ENCODE measurements at regions not wholly inside any gene's neighbourhood (a gene's known extent, or its start where the extent isn't known, plus 50 kb on each side); places are given as distances from the start of the nearest gene placed in this dataset.

GRCh38 chr13:68987585-68987984, 1120.0 kb upstream of the ATXN8OS start:
- no peak for ATAC-seq
- ChIA-PET POLR2A (no interaction called here), CTCF (ENCODE audit: low intra/inter-chr PET ratio) (no interaction called here)
- Histone ChIP-seq H3K4me2 (ENCODE audit: insufficient read depth, low read length) (no peak overlapping the region), H3K27ac (ENCODE audit: extremely low read depth, low read depth, low read length) (no peak overlapping the region), H3K9me1 (ENCODE audit: control insufficient read depth, insufficient read depth, low read length) (no peaks in the 10 kb centered on the region), H3K79me2 (ENCODE audit: control insufficient read depth, insufficient read depth, low read length) (no peaks in the 10 kb centered on the region), H3K9ac (ENCODE audit: insufficient read depth in 1 of 2, low read depth in 2 of 2, low read length in 2 of 2) (no peak overlapping the region), H3K9me3 (replicated peaks; ENCODE audit: control insufficient read depth, insufficient read depth, low read depth, low read length) (no peaks in the 10 kb centered on the region), H3K4me3 (no peak overlapping the region), H3K36me3 (ENCODE audit: control insufficient read depth, insufficient read depth, low read length) (no peaks in the 10 kb centered on the region), H2AFZ (ENCODE audit: low read depth, low read length) (no peak overlapping the region), H3K4me1 (replicated peaks in 1 of 2; ENCODE audit: control insufficient read depth in 2 of 2, insufficient read depth in 2 of 2, low read length in 2 of 2) (peaks cover 0 to 5% of the 10 kb centered on the region in 2 experiments; a peak in 1 of 5 replicates), H4K20me1 (replicated peaks; ENCODE audit: control insufficient read depth, insufficient read depth, low read length) (no peaks in the 10 kb centered on the region), H3K27me3 (ENCODE audit: control insufficient read depth in 2 of 2, insufficient read depth in 2 of 2, low read length in 2 of 2) (no peaks in the 10 kb centered on the region)
- FAIRE-seq = no peak
- WGBS (ENCODE audit: insufficient coverage, low coverage, missing lambda C conversion rate) = 32% methylated on average over 9 of the region's 13 CpGs
- TF ChIP-seq E2F4 (CRISPR knock-in tag; IDR thresholded peaks at IDR 0.05; ENCODE audit: low read depth) = no peak
- TF ChIP-seq JUND (IDR thresholded peaks at IDR 0.05; ENCODE audit: borderline replicate concordance, low read depth, low read length) = no peak
- TF ChIP-seq JUND (tag; IDR thresholded peaks at IDR 0.05; ENCODE audit: borderline replicate concordance, low read depth, low read length) = no peak
- TF ChIP-seq CXXC5 (CRISPR knock-in tag; IDR thresholded peaks at IDR 0.05) = no peak
- TF ChIP-seq SMAD2 (IDR thresholded peaks at IDR 0.05; ENCODE audit: low read depth, low read length) = no peak
- no peak for TF ChIP-seq CBFA2T3 (IDR thresholded peaks at IDR 0.05)
- TF ChIP-seq NFE2L1 (tag; IDR thresholded peaks at IDR 0.05; ENCODE audit: borderline replicate concordance, low read depth) = no peak
- no peak for TF ChIP-seq PHB (CRISPR knock-in tag; IDR thresholded peaks at IDR 0.05)
- TF ChIP-seq, protein P1, sequence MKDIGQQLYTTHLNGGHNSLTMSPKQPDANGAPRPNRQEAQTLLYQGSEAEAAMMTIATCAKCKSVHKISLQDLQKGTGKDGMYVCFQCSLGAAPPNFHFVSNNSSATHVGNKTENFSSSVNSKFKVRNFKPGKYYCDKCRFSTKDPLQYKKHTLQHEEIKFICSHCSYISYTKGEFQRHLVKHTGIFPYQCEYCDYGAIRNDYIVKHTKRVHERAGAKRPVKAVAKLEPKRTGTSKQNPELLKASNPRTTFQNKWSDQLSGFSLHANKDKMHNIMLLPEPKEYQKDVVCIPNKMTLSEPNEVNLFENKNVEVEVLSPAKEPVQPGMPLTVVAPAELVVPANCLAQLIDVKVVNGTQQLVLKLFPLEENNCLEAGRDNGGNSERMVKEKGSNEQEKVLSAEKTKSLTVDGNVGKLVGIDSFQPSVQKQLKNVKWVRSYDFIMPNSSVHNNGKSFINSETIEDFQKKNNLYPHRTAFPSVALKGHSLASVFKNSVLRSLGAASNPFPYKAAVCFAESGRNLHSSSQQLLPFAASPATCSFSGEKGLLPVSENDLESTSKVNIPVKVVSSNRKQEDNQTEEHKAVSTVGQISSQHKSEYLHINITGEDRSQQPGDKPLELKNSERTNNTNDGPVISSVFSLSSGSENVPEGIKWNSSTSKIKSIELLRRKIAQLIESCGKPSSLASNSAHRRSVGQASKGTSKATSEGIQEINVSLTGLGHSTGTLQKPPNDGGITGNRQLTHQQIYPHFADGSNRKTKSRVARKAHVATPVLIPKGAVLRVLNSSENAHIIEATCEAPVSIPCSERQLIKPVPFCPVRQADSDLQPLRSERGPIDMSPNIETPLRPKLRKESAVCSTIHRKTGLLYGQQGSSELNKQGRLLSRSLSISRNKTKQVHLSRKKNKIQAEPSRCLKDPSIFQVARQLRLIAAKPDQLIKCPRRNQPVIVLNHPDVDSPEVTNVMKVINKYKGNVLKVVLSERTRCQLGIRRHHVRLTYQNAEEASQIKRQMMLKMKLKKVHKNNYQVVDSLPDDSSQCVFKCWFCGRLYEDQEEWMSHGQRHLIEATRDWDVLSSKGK (CRISPR knock-in tag; IDR thresholded peaks at IDR 0.05) = no peak
- TF ChIP-seq, protein P2, sequence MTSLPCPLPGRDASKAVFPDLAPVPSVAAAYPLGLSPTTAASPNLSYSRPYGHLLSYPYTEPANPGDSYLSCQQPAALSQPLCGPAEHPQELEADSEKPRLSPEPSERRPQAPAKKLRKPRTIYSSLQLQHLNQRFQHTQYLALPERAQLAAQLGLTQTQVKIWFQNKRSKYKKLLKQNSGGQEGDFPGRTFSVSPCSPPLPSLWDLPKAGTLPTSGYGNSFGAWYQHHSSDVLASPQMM (CRISPR knock-in tag; IDR thresholded peaks at IDR 0.05) = no peak
- TF ChIP-seq ZC3H8 (IDR thresholded peaks at IDR 0.05) = no peak
- TF ChIP-seq TARDBP (IDR thresholded peaks at IDR 0.05) = no peak
- TF ChIP-seq IRF9 (tag; IDR thresholded peaks at IDR 0.05) = no peak
- intact Hi-C loops (cut with micrococcal nuclease) (no loop called here), in situ Hi-C loops (cut with MboI) (no loop called here)
- DNase-seq (ENCODE audit: extremely low read depth in 1 of 4, low spot score in 3 of 4) = no peak
- BruUV-seq (replicated peaks) = no TSS peak

Data from K562 (cell line).